Lower lobe of right lung (tissue), 2 donors: ENCODE measurements at regions not wholly inside any gene's neighbourhood (a gene's known extent, or its start where the extent isn't known, plus 50 kb on each side); places are given as distances from the start of the nearest gene placed in this dataset.

ENCODE experiments used
- ATAC-seq, 2 donors: fragments of 200-7000 bp; cut with Tn5 transposase; one replicate each; pipeline ENCODE4 v1.9.1; 2020 to 2022; ENCODE audit warnings: mild to moderate bottlenecking in 2 of 2, moderate library complexity in 2 of 2
- DNase-seq: peaks from one replicate; pipeline ENCODE4 v3.0.0-alpha.2; 2020
- H3K27ac ChIP-seq: fragments of 200-600 bp; one replicate; pipeline ENCODE4 v1.8.0; 2022
- H3K27me3 ChIP-seq: fragments of 200-600 bp; one replicate; pipeline ENCODE4 v1.8.0; 2022; ENCODE audit warnings: low read depth
- H3K36me3 ChIP-seq: fragments of 200-600 bp; one replicate; pipeline ENCODE4 v1.8.0; 2022; ENCODE audit warnings: mild to moderate bottlenecking
- H3K4me1 ChIP-seq: fragments of 200-600 bp; one replicate; pipeline ENCODE4 v1.8.0; 2022
- H3K4me3 ChIP-seq: fragments of 200-600 bp; one replicate; pipeline ENCODE4 v1.8.0; 2022; ENCODE audit warnings: mild to moderate bottlenecking
- H3K9me3 ChIP-seq: fragments of 200-600 bp; one replicate; pipeline ENCODE4 v1.8.0; 2022
- CTCF ChIP-seq: fragments of 200-600 bp; IDR thresholded peaks from one replicate; pipeline ENCODE4 v1.8.0; 2022; ENCODE audit warnings: antibody characterized with exemption, mild to moderate bottlenecking
- intact Hi-C: fragments of 100-400 bp; cut with DNase I; formaldehyde crosslinking; loops from one replicate; pipeline ENCODE4 v1.11.0; 2022
- donor health status: DM: no; HTN: yes; CAD: no; lungs with severe emphysema.

GRCh38 chr5:106862450-106863193 is 808.1 kb downstream of the EFNA5 start:
- Histone ChIP-seq H3K4me3 (no peak overlapping the region), H3K36me3 (no peaks in the 10 kb centered on the region), H3K4me1 (no peaks in the 10 kb centered on the region), H3K9me3 (no peaks in the 10 kb centered on the region), H3K27me3 (no peaks in the 10 kb centered on the region), H3K27ac (no peak overlapping the region)
- ATAC-seq (no peak), DNase-seq (no peak)
- intact Hi-C loops = no loop called here
- TF ChIP-seq CTCF = no peak

GRCh38 chr5:106860398-106861044 is 810.2 kb downstream of the EFNA5 start:
- no peak for DNase-seq
- Histone ChIP-seq H3K36me3 (no peaks in the 10 kb centered on the region), H3K9me3 (no peaks in the 10 kb centered on the region), H3K4me3 (no peak overlapping the region), H3K27ac (no peak overlapping the region), H3K4me1 (no peaks in the 10 kb centered on the region), H3K27me3 (no peaks in the 10 kb centered on the region)
- intact Hi-C loops = no loop called here
- no peak for ATAC-seq
- no peak for TF ChIP-seq CTCF

DNA sequence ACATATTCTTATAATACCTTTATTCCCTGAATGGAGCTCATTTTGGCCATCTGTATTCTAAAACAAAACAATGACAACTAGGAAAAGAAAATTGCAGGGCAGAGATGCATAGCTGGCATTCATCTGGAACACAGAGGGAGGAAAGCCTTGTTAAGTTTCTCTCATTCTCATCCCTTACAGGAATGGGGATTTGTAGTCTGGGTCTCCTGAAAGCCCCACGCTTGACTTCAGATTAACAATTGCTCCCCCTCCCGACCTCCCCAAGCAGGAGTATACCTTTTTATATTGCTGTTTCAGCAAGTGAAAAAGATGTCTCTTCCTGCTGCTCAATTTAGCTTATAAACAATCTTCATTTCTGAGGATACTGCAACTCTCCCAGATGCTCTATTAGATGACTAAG is 812.1 kb downstream of the EFNA5 start:
- Histone ChIP-seq H3K9me3 (peaks cover 6% of the 10 kb centered on the region), H3K4me1 (no peaks in the 10 kb centered on the region), H3K27ac (no peak overlapping the region), H3K36me3 (no peaks in the 10 kb centered on the region), H3K4me3 (no peak overlapping the region), H3K27me3 (no peaks in the 10 kb centered on the region)
- DNase-seq (no peak), ATAC-seq (no peak)
- intact Hi-C loops = no loop called here
- TF ChIP-seq CTCF = no peak

DNA sequence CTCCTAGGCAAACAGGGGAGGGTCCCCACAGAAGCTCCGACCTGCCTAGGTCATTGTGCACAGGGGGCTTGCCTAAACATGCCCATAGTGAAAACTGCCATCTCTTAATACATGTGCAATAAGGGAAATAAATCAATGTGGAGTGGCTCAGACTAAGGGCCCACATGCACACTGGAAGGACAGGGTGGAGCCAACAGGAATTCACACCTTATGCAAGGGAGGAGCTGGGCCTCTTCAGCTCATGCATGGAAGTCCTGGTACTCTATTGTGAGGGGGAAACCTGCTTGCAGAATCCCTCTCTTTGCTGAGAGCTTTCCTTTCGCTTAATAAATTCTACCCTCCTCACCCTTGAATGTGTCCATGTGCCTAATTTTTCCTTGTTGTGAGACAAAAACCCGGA is 815.8 kb downstream of the EFNA5 start:
- H3K36me3 ChIP-seq = no peaks in the 10 kb centered on the region
- TF ChIP-seq CTCF = no peak
- intact Hi-C loops = no loop called here
- H3K27me3 ChIP-seq = no peaks in the 10 kb centered on the region
- no peak overlapping the region for H3K27ac ChIP-seq
- DNase-seq (no peak), ATAC-seq (no peak)
- no peak overlapping the region for H3K4me3 ChIP-seq
- no peaks in the 10 kb centered on the region for H3K4me1 ChIP-seq
- peaks cover 6% of the 10 kb centered on the region for H3K9me3 ChIP-seq

GRCh38 chr5:106854105-106854687 is 816.5 kb downstream of the EFNA5 start:
- H3K9me3 ChIP-seq = peaks cover 6% of the 10 kb centered on the region
- no peaks in the 10 kb centered on the region for H3K4me1 ChIP-seq
- H3K36me3 ChIP-seq = no peaks in the 10 kb centered on the region
- ATAC-seq (no peak), DNase-seq (no peak)
- H3K4me3 ChIP-seq = no peak overlapping the region
- TF ChIP-seq CTCF = no peak
- H3K27me3 ChIP-seq = no peaks in the 10 kb centered on the region
- intact Hi-C loops = no loop called here
- H3K27ac ChIP-seq = no peak overlapping the region
